RWPE2 (cell line): ENCODE measurements at regions not wholly inside any gene's neighbourhood (a gene's known extent, or its start where the extent isn't known, plus 50 kb on each side); places are given as distances from the start of the nearest gene placed in this dataset.
"Not testable (repeated sequence)": the region's sequence is repeated elsewhere in the genome, so short reads cannot be mapped to it uniquely, and the experiment has no call there.

Experiments
- ATAC-seq: fragments of 200-7000 bp; cut with Tn5 transposase; 3 replicates; pipeline ENCODE4 v1.9.1; 2021; ENCODE audit warnings: low read depth
- DNase-seq: peaks from one replicate; pipeline ENCODE4 v3.0.0-alpha.2; 2020; ENCODE audit warnings: low spot score
- H3K27ac ChIP-seq: fragments of 450-650 bp; 2 replicates; pipeline ENCODE4 v1.5.1; 2017; ENCODE audit warnings: mild to moderate bottlenecking; ENCODE audit not compliant: poor library complexity, severe bottlenecking
- H3K27me3 ChIP-seq: fragments of 250-450 bp; sonication (Bioruptor Pico); 2 replicates; pipeline ENCODE4 v1.5.1; 2021; ENCODE audit warnings: mild to moderate bottlenecking, moderate library complexity; ENCODE audit not compliant: insufficient read depth, poor library complexity, severe bottlenecking
- H3K36me3 ChIP-seq: fragments of 250-450 bp; sonication (Bioruptor Pico); 2 replicates; pipeline ENCODE4 v1.5.1; 2020; ENCODE audit warnings: low read depth, mild to moderate bottlenecking, moderate library complexity
- H3K4me1 ChIP-seq: fragments of 250-450 bp; sonication (Bioruptor Pico); 2 replicates; pipeline ENCODE4 v1.5.1; 2021; ENCODE audit warnings: mild to moderate bottlenecking, moderate library complexity; ENCODE audit not compliant: insufficient read depth, poor library complexity, severe bottlenecking
- H3K4me3 ChIP-seq: fragments of 250-450 bp; sonication (Bioruptor Pico); 2 replicates; pipeline ENCODE4 v1.5.1; 2021; ENCODE audit warnings: mild to moderate bottlenecking, moderate library complexity; ENCODE audit not compliant: severe bottlenecking
- H3K9me3 ChIP-seq: fragments of 250-450 bp; sonication (Bioruptor Pico); 2 replicates; pipeline ENCODE4 v1.5.1; 2021; ENCODE audit warnings: mild to moderate bottlenecking, moderate library complexity; ENCODE audit not compliant: severe bottlenecking
- CTCF ChIP-seq: fragments of 450-650 bp; IDR thresholded peaks from one replicate; pipeline ENCODE4 v1.5.1; 2017; ENCODE audit warnings: mild to moderate bottlenecking, moderate library complexity; ENCODE audit not compliant: poor library complexity, severe bottlenecking

- H3K27me3 ChIP-seq = no peaks in the 10 kb centered on the region
- no peak for TF ChIP-seq CTCF
- no peak overlapping the region for H3K4me3 ChIP-seq
- no peaks in the 10 kb centered on the region for H3K9me3 ChIP-seq
- no peaks in the 10 kb centered on the region for H3K36me3 ChIP-seq
- peaks cover 14% of the 10 kb centered on the region for H3K4me1 ChIP-seq
- peak; percentile 91 for ATAC-seq
- no peak for DNase-seq
- no peak overlapping the region for H3K27ac ChIP-seq
Measured at GRCh38 chr14:22370084-22370847, 218.8 kb downstream of the DAD1 start.

- no peak overlapping the region for H3K4me3 ChIP-seq
- TF ChIP-seq CTCF = no peak
- no peak for ATAC-seq
Measured at GRCh38 chr14:22358726-22359125, 230.3 kb downstream of the DAD1 start.

GRCh38 chr14:22349281-22349680, 239.7 kb downstream of the DAD1 start:
- H3K9me3 ChIP-seq, DNase-seq, H3K36me3 ChIP-seq, H3K27ac ChIP-seq, H3K4me1 ChIP-seq, H3K4me3 ChIP-seq, H3K27me3 ChIP-seq, ATAC-seq: not testable (repeated sequence)

More at GRCh38 chr14:22358726-22359125, 230.3 kb downstream of the DAD1 start:
- H3K9me3 ChIP-seq = no peaks in the 10 kb centered on the region
- H3K27me3 ChIP-seq = peaks cover 10% of the 10 kb centered on the region
- H3K4me1 ChIP-seq = no peaks in the 10 kb centered on the region
- DNase-seq = no peak
- no peak overlapping the region for H3K27ac ChIP-seq
- no peaks in the 10 kb centered on the region for H3K36me3 ChIP-seq

GRCh38 chr14:22344673-22345072, 244.4 kb downstream of the DAD1 start:
- H3K36me3 ChIP-seq = no peaks in the 10 kb centered on the region

GRCh38 chr14:22344209-22344608, 244.8 kb downstream of the DAD1 start:
- not testable (repeated sequence) for H3K4me1 ChIP-seq, H3K9me3 ChIP-seq, H3K36me3 ChIP-seq, ATAC-seq, H3K27me3 ChIP-seq, H3K4me3 ChIP-seq, DNase-seq, H3K27ac ChIP-seq

More at GRCh38 chr14:22344673-22345072, 244.4 kb downstream of the DAD1 start:
- TF ChIP-seq CTCF = no peak
- DNase-seq (no peak), ATAC-seq (no peak)
- H3K4me3 ChIP-seq = no peak overlapping the region
- H3K27ac ChIP-seq = no peak overlapping the region
- H3K4me1 ChIP-seq = no peaks in the 10 kb centered on the region
- peaks cover 2% of the 10 kb centered on the region for H3K9me3 ChIP-seq
- H3K27me3 ChIP-seq = no peaks in the 10 kb centered on the region

GRCh38 chr14:22341049-22341448, 248.0 kb downstream of the DAD1 start:
- no peak overlapping the region for H3K27ac ChIP-seq
- H3K4me1 ChIP-seq = no peaks in the 10 kb centered on the region
- DNase-seq = no peak
- no peak overlapping the region for H3K4me3 ChIP-seq
- no peak for ATAC-seq
- no peaks in the 10 kb centered on the region for H3K27me3 ChIP-seq
- H3K36me3 ChIP-seq = no peaks in the 10 kb centered on the region
- TF ChIP-seq CTCF = no peak
- H3K9me3 ChIP-seq = peaks cover 2% of the 10 kb centered on the region
